Mucosa of descending colon (tissue), 3 donors: ENCODE measurements at regions not wholly inside any gene's neighbourhood (a gene's known extent, or its start where the extent isn't known, plus 50 kb on each side); places are given as distances from the start of the nearest gene placed in this dataset.
A peak's percentile ranks its signal among the peaks of the same experiment; 100 is the strongest.

ENCODE experiments used
- ATAC-seq: fragments of 200-7000 bp; cut with Tn5 transposase; one replicate; pipeline ENCODE4 v1.9.1; 2020; ENCODE audit warnings: mild to moderate bottlenecking, moderate library complexity
- DNase-seq, 3 donors: peaks; one replicate each; pipeline ENCODE4 v3.0.0-alpha.2; 2020
- H3K36me3 ChIP-seq: fragments of 200-600 bp; one replicate; pipeline ENCODE4 v1.8.0; 2021; ENCODE audit warnings: low read depth, mild to moderate bottlenecking
- H3K4me1 ChIP-seq: fragments of 200-600 bp; one replicate; pipeline ENCODE4 v1.8.0; 2021; ENCODE audit warnings: low read depth, mild to moderate bottlenecking
- H3K4me3 ChIP-seq: fragments of 200-600 bp; one replicate; pipeline ENCODE4 v1.8.0; 2021; ENCODE audit warnings: mild to moderate bottlenecking
- H3K9me3 ChIP-seq: fragments of 200-600 bp; one replicate; pipeline ENCODE4 v1.8.0; 2021; ENCODE audit warnings: mild to moderate bottlenecking
- CTCF ChIP-seq: fragments of 200-600 bp; IDR thresholded peaks from one replicate; pipeline ENCODE4 v1.8.0; 2022; ENCODE audit warnings: antibody characterized with exemption, mild to moderate bottlenecking
- intact Hi-C, 2 donors: fragments of 100-400 bp; cut with DNase I in 1 of 2; cut with micrococcal nuclease in 1 of 2; formaldehyde crosslinking; loops; one replicate each; pipeline versions ENCODE4 v1.11.0 to v1.11.1; 2022; cut with DNase I, micrococcal nuclease
- donor health status: DM: no; HTN: no; CAD: no; lungs with moderate emphysema.
- donor health status: DM: no; HTN: no; CAD: no.
- donor health status: DM: no; HTN: yes; CAD: no.

- DNase-seq (no peak), ATAC-seq (no peak)
- Histone ChIP-seq H3K4me1 (no peaks in the 10 kb centered on the region), H3K36me3 (no peaks in the 10 kb centered on the region), H3K9me3 (no peaks in the 10 kb centered on the region), H3K4me3 (no peak overlapping the region)
- intact Hi-C loops, result no loop called here
- no peak for TF ChIP-seq CTCF
Measured at GRCh38 chr4:177957596-177958360, 515.5 kb upstream of the AGA start.

GRCh38 chr4:177960566-177960965, 518.3 kb upstream of the AGA start:
- no peak for ATAC-seq
- H3K4me3 ChIP-seq, result no peak overlapping the region
- H3K36me3 ChIP-seq, result no peaks in the 10 kb centered on the region
- H3K4me1 ChIP-seq, result no peaks in the 10 kb centered on the region
- no peak for DNase-seq
- TF ChIP-seq CTCF, result no peak
- intact Hi-C loops, result no loop called here
- H3K9me3 ChIP-seq, result no peaks in the 10 kb centered on the region

- no peaks in the 10 kb centered on the region for H3K9me3 ChIP-seq
- H3K36me3 ChIP-seq, result no peaks in the 10 kb centered on the region
- no peaks in the 10 kb centered on the region for H3K4me1 ChIP-seq
- no peak for TF ChIP-seq CTCF
- H3K4me3 ChIP-seq, result no peak overlapping the region
- peak in 1 of 3 donors; percentile 28 for DNase-seq
- ATAC-seq, result peak; percentile 96
- intact Hi-C loops, result no loop called here
Measured at GRCh38 chr4:177961761-177962380, 519.6 kb upstream of the AGA start.

GRCh38 chr4:177964061-177964460, 521.8 kb upstream of the AGA start:
- DNase-seq, result no peak
- Histone ChIP-seq H3K36me3 (no peaks in the 10 kb centered on the region), H3K4me3 (no peak overlapping the region), H3K9me3 (no peaks in the 10 kb centered on the region), H3K4me1 (no peaks in the 10 kb centered on the region)
- no peak for ATAC-seq
- TF ChIP-seq CTCF, result no peak
- intact Hi-C loops, result no loop called here

- TF ChIP-seq CTCF, result no peak
- H3K4me1 ChIP-seq, result no peaks in the 10 kb centered on the region
- no peaks in the 10 kb centered on the region for H3K36me3 ChIP-seq
- no peaks in the 10 kb centered on the region for H3K9me3 ChIP-seq
- ATAC-seq (no peak), DNase-seq (no peak)
- no peak overlapping the region for H3K4me3 ChIP-seq
- intact Hi-C loops, result no loop called here
Measured at GRCh38 chr4:177964693-177965168, 522.5 kb upstream of the AGA start.
